GM12873 (cell line): ENCODE measurements at regions not wholly inside any gene's neighbourhood (a gene's known extent, or its start where the extent isn't known, plus 50 kb on each side); places are given as distances from the start of the nearest gene placed in this dataset.

Experiments
- TF ChIP-seq, protein P1 (sequence below): IDR thresholded peaks from 2 replicates; pipeline ENCODE4 v1.5.1; 2012; ENCODE audit warnings: low read depth, mild to moderate bottlenecking, moderate library complexity, low read length, control low read depth; ENCODE audit not compliant: insufficient read depth; ENCODE audit errors: missing control alignments

DNA sequence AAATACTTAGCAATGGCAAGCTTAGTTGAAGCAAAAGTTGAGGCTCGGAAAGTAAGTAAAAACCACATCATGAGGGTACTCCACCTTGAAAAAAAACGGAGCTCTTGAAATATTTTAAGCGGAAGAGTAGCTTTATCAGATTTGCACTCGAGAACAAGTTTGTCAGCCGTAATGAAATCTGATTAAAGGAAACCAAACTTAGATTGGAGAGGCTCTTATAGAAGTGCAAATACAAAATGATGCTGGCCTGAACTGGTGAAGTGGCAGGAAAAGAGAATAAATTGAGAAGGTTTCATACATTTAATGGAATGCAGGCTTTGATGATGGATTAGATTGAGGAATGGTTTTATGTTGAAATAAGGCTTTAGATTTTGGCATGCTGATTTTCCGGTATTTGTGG, 484.2 kb downstream of the PID1 start:
- TF ChIP-seq, protein P1, sequence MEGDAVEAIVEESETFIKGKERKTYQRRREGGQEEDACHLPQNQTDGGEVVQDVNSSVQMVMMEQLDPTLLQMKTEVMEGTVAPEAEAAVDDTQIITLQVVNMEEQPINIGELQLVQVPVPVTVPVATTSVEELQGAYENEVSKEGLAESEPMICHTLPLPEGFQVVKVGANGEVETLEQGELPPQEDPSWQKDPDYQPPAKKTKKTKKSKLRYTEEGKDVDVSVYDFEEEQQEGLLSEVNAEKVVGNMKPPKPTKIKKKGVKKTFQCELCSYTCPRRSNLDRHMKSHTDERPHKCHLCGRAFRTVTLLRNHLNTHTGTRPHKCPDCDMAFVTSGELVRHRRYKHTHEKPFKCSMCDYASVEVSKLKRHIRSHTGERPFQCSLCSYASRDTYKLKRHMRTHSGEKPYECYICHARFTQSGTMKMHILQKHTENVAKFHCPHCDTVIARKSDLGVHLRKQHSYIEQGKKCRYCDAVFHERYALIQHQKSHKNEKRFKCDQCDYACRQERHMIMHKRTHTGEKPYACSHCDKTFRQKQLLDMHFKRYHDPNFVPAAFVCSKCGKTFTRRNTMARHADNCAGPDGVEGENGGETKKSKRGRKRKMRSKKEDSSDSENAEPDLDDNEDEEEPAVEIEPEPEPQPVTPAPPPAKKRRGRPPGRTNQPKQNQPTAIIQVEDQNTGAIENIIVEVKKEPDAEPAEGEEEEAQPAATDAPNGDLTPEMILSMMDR: no peak

DNA sequence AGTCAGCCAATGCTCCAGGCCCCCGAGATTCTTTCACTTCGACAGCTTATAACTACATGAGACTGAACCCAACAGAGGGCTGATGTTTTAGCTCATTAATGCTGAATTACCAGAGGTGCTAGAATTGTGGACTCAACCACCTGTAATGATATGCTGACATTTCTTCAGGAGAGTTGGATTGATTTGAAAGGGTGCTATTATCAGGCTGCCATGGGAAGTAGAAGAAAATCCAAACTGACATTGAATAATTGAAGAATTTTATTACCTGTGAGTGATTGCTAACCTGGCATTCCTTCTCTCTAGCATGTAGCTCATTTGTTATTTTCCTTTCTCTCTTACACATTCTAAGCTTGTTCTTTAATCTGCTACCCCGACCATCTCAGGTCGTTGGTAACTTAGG, 488.8 kb downstream of the PID1 start:
- TF ChIP-seq, protein P1: no peak

DNA sequence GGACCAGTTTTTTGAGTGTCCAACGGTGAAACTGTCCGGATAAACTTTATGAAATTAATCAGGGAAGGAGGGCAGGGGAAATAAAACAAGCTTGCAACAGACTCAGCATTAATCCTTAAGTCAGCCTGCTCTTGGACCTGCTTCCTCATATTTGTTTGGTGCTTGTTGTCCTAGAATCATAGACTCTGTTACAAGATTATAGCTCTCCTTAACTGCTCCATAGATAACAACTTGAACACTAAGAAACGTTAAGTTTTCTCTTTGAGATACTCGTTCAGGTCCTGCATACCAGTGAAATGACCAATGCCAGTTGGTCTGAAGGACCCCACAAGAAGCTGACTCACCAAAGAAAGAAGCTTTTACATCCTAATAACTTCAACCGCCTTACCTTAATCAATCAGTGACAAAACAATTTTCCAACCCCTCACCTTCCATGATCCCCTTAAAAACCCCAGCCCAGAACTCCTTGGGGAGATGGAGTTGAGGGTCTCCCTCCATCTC, 493.2 kb downstream of the PID1 start:
- TF ChIP-seq, protein P1: no peak

DNA sequence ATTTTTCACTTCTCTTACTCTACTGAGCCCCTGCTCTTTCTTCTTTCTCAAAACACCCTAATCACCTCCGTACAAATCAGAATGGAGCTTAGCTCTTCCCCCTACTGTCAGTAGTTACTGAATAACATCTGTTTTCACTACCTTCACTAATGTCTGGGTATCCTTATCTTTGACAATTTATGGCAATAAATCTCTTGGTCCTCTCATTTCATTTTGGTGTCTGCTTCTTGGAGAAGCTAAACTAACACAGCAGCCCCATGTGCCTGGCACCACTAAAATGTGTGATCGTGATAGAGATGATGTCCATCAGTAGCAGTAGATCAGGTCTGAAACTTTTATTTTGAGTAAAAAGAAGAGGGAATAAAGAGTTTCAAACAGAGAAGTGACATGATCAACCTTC, 496.5 kb downstream of the PID1 start:
- TF ChIP-seq, protein P1: no peak

DNA sequence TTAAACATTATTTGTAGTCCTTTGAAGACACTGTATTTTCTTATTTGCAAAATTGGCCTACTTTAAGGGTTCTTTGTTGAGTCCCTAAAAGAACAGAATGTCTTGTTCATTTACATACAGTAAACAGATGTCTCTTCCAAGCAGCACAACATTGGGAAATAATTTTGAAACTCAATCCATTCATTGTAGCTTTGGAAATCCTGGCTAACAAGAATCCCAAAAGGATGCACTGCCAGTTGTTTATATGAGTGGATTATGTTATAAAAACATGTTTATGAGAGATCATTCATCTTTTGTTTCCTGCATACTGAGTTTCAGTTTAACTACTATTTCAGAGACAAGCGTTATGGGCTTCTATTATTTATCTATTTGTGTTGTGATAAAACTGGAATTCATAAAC, 499.3 kb downstream of the PID1 start:
- TF ChIP-seq, protein P1: no peak

DNA sequence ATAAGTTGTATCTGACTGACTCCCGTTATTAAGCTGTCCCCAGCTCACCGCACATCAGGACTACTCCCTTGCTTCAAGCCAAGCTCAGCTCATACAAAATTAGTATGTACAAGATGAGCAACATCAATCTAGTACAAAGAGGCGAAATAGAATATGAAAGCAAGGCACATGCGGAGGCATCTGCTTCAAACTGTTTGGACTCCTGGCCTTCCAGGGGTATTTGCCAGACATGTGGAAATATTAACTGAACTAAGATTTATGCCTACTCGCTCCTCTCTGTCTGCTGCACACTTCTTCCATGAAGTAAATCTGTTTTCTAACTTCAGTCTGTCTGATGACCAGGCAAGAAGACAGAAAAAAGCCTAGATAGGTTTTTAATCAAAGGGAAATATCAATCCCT, 499.8 kb downstream of the PID1 start:
- TF ChIP-seq, protein P1: no peak

DNA sequence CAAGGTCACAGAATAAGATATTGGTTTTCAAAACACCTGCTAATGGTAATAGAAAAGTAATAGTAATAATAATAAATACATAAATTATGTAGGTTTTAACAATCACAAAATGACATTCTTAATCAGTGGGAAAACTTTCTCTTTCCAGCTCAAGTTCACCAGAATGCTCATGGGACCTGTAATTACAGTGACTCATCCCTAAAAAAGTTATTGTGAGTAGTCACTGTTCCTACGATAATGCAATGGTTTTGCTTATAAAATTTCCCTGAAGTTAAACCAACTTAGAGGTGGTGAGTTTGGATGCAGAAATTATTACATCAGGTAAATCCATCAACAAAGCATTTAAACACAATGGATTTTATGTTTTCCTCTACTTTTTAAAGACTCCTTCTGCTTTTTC, 502.3 kb downstream of the PID1 start:
- TF ChIP-seq, protein P1: no peak
